GM12873 (cell line): ENCODE measurements at regions not wholly inside any gene's neighbourhood (a gene's known extent, or its start where the extent isn't known, plus 50 kb on each side); places are given as distances from the start of the nearest gene placed in this dataset.

ENCODE experiments used
- TF ChIP-seq, protein P1 (sequence below): IDR thresholded peaks from 2 replicates; pipeline ENCODE4 v1.5.1; 2012; ENCODE audit warnings: low read depth, mild to moderate bottlenecking, moderate library complexity, low read length, control low read depth; ENCODE audit not compliant: insufficient read depth; ENCODE audit errors: missing control alignments

DNA sequence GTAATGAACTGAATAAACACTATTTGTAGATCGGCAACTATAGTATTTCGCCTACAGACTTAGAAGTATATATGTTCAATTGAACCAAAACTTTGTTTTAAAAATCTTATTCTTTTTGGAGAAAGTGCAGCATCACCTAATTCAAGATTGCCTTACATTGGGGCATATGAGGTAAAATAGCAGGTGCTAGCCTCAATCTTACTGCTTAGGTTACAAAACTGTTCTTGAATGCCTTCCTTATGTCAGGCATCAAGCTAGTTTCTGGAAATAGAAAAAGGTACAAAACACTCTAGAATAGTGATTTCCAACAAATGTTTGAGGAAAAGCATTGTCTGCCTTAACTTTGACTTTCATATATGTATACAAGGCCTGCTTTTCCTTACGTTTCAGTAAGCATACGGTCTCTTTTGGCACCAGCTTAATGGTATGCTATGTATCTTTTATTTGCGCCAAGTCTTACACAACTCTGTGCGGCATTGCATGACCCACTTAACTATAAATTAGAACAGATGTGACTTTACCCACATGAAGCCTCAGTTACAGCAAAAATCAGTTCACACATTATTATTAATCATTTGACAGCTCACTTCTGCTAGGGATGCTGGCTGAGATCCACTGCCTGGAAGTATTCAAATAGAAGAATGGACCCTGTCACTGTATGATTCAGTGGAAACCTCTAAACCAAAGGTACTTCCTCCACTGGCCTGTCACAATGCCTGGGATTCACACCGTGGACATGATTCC is 174.1 kb downstream of the PRELID2 start:
- TF ChIP-seq, protein P1, sequence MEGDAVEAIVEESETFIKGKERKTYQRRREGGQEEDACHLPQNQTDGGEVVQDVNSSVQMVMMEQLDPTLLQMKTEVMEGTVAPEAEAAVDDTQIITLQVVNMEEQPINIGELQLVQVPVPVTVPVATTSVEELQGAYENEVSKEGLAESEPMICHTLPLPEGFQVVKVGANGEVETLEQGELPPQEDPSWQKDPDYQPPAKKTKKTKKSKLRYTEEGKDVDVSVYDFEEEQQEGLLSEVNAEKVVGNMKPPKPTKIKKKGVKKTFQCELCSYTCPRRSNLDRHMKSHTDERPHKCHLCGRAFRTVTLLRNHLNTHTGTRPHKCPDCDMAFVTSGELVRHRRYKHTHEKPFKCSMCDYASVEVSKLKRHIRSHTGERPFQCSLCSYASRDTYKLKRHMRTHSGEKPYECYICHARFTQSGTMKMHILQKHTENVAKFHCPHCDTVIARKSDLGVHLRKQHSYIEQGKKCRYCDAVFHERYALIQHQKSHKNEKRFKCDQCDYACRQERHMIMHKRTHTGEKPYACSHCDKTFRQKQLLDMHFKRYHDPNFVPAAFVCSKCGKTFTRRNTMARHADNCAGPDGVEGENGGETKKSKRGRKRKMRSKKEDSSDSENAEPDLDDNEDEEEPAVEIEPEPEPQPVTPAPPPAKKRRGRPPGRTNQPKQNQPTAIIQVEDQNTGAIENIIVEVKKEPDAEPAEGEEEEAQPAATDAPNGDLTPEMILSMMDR: no peak

DNA sequence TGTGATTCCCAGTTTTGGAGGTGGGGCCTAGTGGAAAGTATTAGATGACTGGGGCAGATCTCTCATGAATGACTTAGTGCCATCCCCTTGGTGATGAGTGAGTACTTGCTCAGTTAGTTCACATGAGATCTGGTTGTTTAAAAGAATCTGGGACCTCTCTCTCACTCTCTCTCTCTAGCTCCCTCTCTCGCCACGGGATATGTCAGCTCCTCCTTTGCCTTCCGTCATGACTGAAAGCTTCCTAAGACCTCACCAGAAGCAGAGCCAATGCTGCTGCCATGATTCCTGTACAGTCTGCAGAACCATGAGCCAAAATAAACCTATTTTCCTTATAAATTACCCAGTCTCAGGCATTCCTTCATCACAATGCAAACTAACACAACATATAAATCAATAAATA is 176.7 kb downstream of the PRELID2 start:
- TF ChIP-seq, protein P1: no peak

DNA sequence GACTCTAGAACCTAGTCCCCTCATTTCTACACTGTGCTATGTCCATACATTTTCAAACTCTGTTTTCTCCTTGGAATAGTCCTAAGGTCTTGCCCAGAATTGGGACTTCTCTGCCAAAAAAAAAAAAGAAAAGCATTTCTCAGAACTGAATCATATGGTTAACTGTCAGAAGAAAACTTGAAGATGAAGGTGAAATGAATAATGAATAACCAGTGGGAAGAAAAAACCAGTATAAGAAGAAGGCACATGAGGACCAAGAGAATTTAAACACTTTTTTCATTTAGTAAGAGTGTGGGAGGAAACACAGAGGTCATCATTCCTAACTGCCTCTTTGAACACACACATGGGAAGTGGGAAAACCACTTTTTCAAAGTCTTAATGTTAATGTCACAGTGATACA is 197.7 kb downstream of the PRELID2 start:
- TF ChIP-seq, protein P1: no peak

DNA sequence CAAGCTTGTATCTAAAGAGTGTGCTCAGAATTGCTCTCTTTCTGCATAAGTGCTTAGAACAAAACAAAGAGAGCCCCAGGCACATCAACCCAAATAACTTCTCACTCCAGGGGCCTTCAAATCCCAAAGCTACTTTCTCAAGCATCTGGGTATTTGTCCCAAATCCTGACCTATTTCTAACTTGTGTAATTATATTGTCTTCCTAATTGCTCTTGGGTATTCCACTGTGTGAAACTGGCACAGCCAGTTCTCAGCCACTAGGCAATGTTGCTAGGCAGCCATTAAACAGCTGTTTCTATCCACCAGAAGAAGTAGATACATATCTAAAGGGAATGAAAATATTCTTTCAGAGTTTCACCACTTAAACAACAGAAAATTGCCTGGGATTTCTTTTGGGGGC is 198.8 kb downstream of the PRELID2 start:
- TF ChIP-seq, protein P1: no peak

DNA sequence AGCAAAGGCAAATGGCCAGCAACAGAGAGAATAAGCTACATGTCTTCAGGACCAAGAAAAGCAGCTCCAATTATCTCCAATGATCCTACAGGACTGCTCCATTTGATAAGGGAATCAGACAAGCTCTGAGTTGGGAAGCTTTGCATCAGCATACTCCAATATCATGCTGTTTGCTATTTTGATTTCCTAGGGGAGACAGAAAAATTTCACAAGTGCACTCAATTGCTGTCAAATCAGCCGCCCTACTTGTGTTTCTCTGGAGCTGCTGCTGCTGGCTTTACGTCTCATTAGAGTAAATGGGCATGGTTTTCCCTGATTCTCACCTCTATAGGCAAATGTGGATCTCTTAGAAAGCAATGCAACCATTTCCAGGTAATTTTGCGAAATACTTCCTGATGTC is 201.7 kb downstream of the PRELID2 start:
- TF ChIP-seq, protein P1: no peak

DNA sequence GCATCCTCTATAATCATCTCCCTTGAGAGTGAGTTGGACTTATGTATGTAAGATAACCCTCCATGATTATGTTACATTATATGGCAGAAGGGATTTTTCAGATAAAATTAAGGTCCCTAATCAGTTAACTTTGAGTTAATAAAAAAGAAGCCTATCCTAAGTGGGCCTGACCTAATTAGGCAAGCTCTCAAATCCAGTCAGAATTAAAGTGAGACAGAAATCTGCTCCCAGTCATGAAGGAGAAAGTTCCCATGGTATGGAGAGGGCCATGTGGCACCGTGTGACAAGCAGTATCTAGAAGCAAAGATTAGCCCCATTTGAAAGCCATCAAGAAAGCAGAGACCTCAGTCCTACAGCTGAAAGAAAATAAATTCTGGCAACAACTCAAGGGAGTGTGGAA is 202.4 kb downstream of the PRELID2 start:
- TF ChIP-seq, protein P1: no peak

DNA sequence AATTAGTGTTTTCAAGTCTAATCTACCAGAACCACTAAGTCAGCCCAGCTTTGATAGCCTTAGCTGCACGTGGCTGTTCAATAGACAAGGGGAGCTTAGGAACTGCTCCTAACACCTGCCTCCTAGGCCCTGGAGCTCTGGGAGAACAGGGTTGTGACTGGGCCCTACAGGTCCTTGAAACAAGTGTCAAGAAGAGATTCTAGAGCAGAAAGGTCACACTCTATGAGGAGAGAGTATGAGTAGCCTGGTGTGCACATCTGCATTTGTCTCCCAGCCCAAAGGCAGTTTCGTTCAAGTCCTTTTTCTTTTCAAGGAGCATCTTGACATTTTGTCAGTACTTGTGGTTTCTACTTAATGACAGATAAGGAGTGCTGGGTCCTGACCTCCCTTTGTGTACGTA is 206.1 kb downstream of the PRELID2 start:
- TF ChIP-seq, protein P1: no peak

DNA sequence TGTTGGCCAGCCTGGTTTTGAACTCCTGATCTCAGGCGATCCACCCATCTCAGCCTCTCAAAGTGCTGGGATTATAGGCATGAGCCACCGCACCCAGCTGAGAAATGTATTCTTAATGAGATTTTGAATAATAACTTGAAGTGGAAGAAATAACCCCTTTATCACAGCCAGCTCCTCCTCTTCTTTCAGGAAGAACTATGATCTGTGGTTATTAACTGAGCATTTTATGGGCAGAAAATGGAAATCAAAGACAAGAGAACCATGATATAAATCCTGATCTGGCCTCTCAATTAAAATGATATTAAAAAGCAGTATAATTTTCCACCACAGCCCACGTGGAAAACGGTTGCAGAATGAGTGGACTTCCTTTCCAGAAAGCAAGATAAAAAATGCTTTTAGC is 206.6 kb downstream of the PRELID2 start:
- TF ChIP-seq, protein P1: no peak
